ENCODE measurements at regions not wholly inside any gene's neighbourhood (a gene's known extent, or its start where the extent isn't known, plus 50 kb on each side); places are given as distances from the start of the nearest gene placed in this dataset.
A peak's percentile ranks its signal among the peaks of the same experiment; 100 is the strongest.
"Not testable (repeated sequence)": the region's sequence is repeated elsewhere in the genome, so short reads cannot be mapped to it uniquely, and the experiment has no call there.

GRCh38 chr2:175599966-175600831 is 401.9 kb downstream of the LNPK start:
- TF ChIP-seq CREB5 (CRISPR knock-in tag; IDR thresholded peaks at IDR 0.05; ENCODE audit: low read depth) (peak; percentile 9; the same call in 1 of the 2 replicates), ESRRG (CRISPR knock-in tag; IDR thresholded peaks at IDR 0.05) (no peak), PPARA (CRISPR knock-in tag; IDR thresholded peaks at IDR 0.05; ENCODE audit: borderline replicate concordance) (no peak), CSDC2 (CRISPR knock-in tag; IDR thresholded peaks at IDR 0.05) (no peak), ZNF565 (CRISPR knock-in tag; conservative IDR thresholded peaks at IDR 0.05; ENCODE audit: low read depth) (no peak), BACH2 (CRISPR knock-in tag; IDR thresholded peaks at IDR 0.05; ENCODE audit: borderline replicate concordance) (no peak), ZFP30 (CRISPR knock-in tag; IDR thresholded peaks at IDR 0.05) (no peak), TSHZ2 (CRISPR knock-in tag; IDR thresholded peaks at IDR 0.05) (peak; percentile 67), TOX (CRISPR knock-in tag; IDR thresholded peaks at IDR 0.05; ENCODE audit: borderline replicate concordance) (no peak), ISL1 (CRISPR knock-in tag; IDR thresholded peaks at IDR 0.05) (peak; percentile 81), ZFP3 (CRISPR knock-in tag; IDR thresholded peaks at IDR 0.05) (0 out of 2 replicates have a peak, but pooled peaks have one; percentile 9), ZNF8 (CRISPR knock-in tag; IDR thresholded peaks at IDR 0.05) (peak; percentile 24; the same call in 1 of the 2 replicates), TCF4 (CRISPR knock-in tag; IDR thresholded peaks at IDR 0.05; ENCODE audit: borderline replicate concordance) (peak; percentile 73), CSRNP3 (CRISPR knock-in tag; IDR thresholded peaks at IDR 0.05) (0 out of 2 replicates have a peak, but pooled peaks have one; percentile 37)
- peak; percentile 86 for ATAC-seq

- no peak for ATAC-seq
Observed at GRCh38 chr2:175597286-175597685, 404.8 kb downstream of the LNPK start.

GRCh38 chr2:175595139-175595538 is 406.9 kb downstream of the LNPK start:
- no peak for ATAC-seq
- TF ChIP-seq ARNTL (CRISPR knock-in tag; IDR thresholded peaks at IDR 0.05; ENCODE audit: borderline replicate concordance, low read depth) (no peak), PPARA (CRISPR knock-in tag; IDR thresholded peaks at IDR 0.05; ENCODE audit: borderline replicate concordance) (no peak), ISL1 (CRISPR knock-in tag; IDR thresholded peaks at IDR 0.05) (no peak), CREB5 (CRISPR knock-in tag; IDR thresholded peaks at IDR 0.05; ENCODE audit: low read depth) (no peak), TCF4 (CRISPR knock-in tag; IDR thresholded peaks at IDR 0.05; ENCODE audit: borderline replicate concordance) (no peak), ZC3H10 (CRISPR knock-in tag; IDR thresholded peaks at IDR 0.05) (no peak), PATZ1 (CRISPR knock-in tag; IDR thresholded peaks at IDR 0.05; ENCODE audit: borderline replicate concordance) (no peak), RARB (CRISPR knock-in tag; IDR thresholded peaks at IDR 0.05) (no peak)

More at GRCh38 chr2:175597286-175597685, 404.8 kb downstream of the LNPK start:
- TF ChIP-seq ZFP3 (CRISPR knock-in tag; IDR thresholded peaks at IDR 0.05) (0 out of 2 replicates have a peak, but pooled peaks have one; percentile 30), TCF4 (CRISPR knock-in tag; IDR thresholded peaks at IDR 0.05; ENCODE audit: borderline replicate concordance) (no peak)

- ATAC-seq, result not testable (repeated sequence)
Observed at GRCh38 chr2:175593686-175594525, 408.2 kb downstream of the LNPK start.

- ATAC-seq, result not testable (repeated sequence)
Observed at GRCh38 chr2:175588213-175588612, 406.7 kb upstream of the ATP5MC3 start.
